CD4-positive, alpha-beta T cell (primary cell): ENCODE measurements at regions not wholly inside any gene's neighbourhood (a gene's known extent, or its start where the extent isn't known, plus 50 kb on each side); places are given as distances from the start of the nearest gene placed in this dataset.

Source experiments
- ATAC-seq: fragments of 200-7000 bp; cut with Tn5 transposase; one replicate; pipeline ENCODE4 v1.10.0; 2022; ENCODE audit warnings: mild to moderate bottlenecking; ENCODE audit not compliant: poor library complexity
- CTCF ChIA-PET: fragments of 350-600 bp; sonication (Branson Sonifier 250); formaldehyde crosslinking; loops from one replicate; lab custom pipeline; 2021; ENCODE audit warnings: antibody characterized with exemption, inconsistent platforms; lab: Charles Lee
- POLR2A ChIA-PET: fragments of 350-600 bp; sonication (Branson Sonifier 250); formaldehyde crosslinking; loops from one replicate; lab custom pipeline; 2021; ENCODE audit warnings: antibody characterized with exemption, inconsistent platforms; lab: Charles Lee
- DNase-seq, 14 experiments: peaks; one replicate each; pipeline ENCODE4 v3.0.0-alpha.2; 2013 to 2020; ENCODE audit warnings: mixed read lengths in 2 of 14
- H3K27ac ChIP-seq, 2 donors: one replicate each; pipeline versions ENCODE4 v1.5.1 to v1.7.0; 2013; ENCODE audit warnings: low read length in 2 of 2, low read depth in 1 of 2, mild to moderate bottlenecking in 1 of 2
- H3K27me3 ChIP-seq, 2 experiments: 1 replicate in 1 of 2; 2 replicates in 1 of 2; pipeline versions ENCODE4 v1.6.1 to v1.7.0; 2013; ENCODE audit warnings: low read length in 2 of 2, control low read depth in 1 of 2, mild to moderate bottlenecking in 1 of 2, moderate library complexity in 1 of 2; ENCODE audit not compliant: insufficient read depth in 2 of 2, control insufficient read depth in 1 of 2
- H3K36me3 ChIP-seq: one replicate; pipeline ENCODE4 v1.6.1; 2013; ENCODE audit warnings: low read length, control low read depth; ENCODE audit not compliant: insufficient read depth
- H3K4me1 ChIP-seq: one replicate; pipeline ENCODE4 v1.6.1; 2013; ENCODE audit warnings: low read length, control low read depth; ENCODE audit not compliant: insufficient read depth
- H3K4me3 ChIP-seq: one replicate; pipeline ENCODE4 v1.5.1; 2013; ENCODE audit warnings: mild to moderate bottlenecking, low read length, moderate library complexity
- H3K9me3 ChIP-seq, 2 experiments: 1 replicate in 1 of 2; 2 replicates in 1 of 2; pipeline versions ENCODE4 v1.6.1 to v1.7.0; 2013; ENCODE audit warnings: low read length in 2 of 2, mild to moderate bottlenecking in 2 of 2, control low read depth in 1 of 2, moderate library complexity in 1 of 2; ENCODE audit not compliant: control insufficient read depth in 1 of 2, insufficient read depth in 1 of 2
- H3K27ac Mint-ChIP-seq: one replicate; pipeline ENCODE4 v1.8.0; 2020; ENCODE audit warnings: mixed read lengths
- H3K27me3 Mint-ChIP-seq: one replicate; pipeline ENCODE4 v1.8.0; 2021; ENCODE audit warnings: mixed read lengths
- H3K36me3 Mint-ChIP-seq: one replicate; pipeline ENCODE4 v1.8.0; 2021; ENCODE audit warnings: low read depth, mixed read lengths
- H3K4me1 Mint-ChIP-seq: one replicate; pipeline ENCODE4 v1.8.0; 2021; ENCODE audit warnings: low read depth, mixed read lengths
- H3K4me3 Mint-ChIP-seq: one replicate; pipeline ENCODE4 v1.8.0; 2020; ENCODE audit warnings: mild to moderate bottlenecking, mixed read lengths
- H3K9me3 Mint-ChIP-seq: one replicate; pipeline ENCODE4 v1.8.0; 2020; ENCODE audit warnings: mixed read lengths
- intact Hi-C, 2 experiments: fragments of 100-400 bp; cut with DNase I in 1 of 2; cut with micrococcal nuclease in 1 of 2; formaldehyde crosslinking; loops; one replicate each; pipeline versions ENCODE4 v1.15.1 to v1.9.0; 2023 to 2025; cut with DNase I, micrococcal nuclease
- TF ChIP-seq, protein P1 (sequence below): fragments of 200-600 bp; IDR thresholded peaks from one replicate; pipeline ENCODE4 v1.8.0; 2022; ENCODE audit warnings: antibody characterized with exemption, mild to moderate bottlenecking

DNA sequence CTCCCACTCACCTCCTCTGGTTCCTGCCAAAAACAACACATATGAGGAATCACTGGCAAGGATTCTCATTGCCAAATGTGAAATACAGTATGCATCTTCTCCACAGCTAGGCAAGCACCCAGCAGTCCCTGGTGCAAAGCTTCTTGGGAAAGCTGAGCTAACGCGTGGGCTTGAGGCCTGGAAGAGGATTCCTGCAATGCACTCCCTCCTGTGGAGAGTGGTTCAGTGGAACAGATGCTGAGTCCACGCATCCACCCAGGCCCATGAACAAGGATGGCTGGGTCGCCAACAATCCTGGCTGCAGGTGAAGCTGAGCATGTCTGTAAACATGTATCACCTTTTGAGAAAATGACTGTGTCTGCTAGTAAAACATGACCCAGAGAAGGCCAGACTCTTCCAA, 113.2 kb upstream of the CHST15 start:
- H3K4me3 ChIP-seq, result no peak overlapping the region
- H3K4me3 Mint-ChIP-seq, result no peak overlapping the region
- intact Hi-C loops, result no loop called here
- CTCF ChIA-PET, result no interaction called here
- H3K36me3 ChIP-seq, result no peaks in the 10 kb centered on the region
- H3K27ac ChIP-seq, result no peak overlapping the region
- H3K4me1 Mint-ChIP-seq, result no peaks in the 10 kb centered on the region
- no peak for ATAC-seq
- no peaks in the 10 kb centered on the region for H3K27me3 Mint-ChIP-seq
- no peaks in the 10 kb centered on the region for H3K27me3 ChIP-seq
- TF ChIP-seq, protein P1, sequence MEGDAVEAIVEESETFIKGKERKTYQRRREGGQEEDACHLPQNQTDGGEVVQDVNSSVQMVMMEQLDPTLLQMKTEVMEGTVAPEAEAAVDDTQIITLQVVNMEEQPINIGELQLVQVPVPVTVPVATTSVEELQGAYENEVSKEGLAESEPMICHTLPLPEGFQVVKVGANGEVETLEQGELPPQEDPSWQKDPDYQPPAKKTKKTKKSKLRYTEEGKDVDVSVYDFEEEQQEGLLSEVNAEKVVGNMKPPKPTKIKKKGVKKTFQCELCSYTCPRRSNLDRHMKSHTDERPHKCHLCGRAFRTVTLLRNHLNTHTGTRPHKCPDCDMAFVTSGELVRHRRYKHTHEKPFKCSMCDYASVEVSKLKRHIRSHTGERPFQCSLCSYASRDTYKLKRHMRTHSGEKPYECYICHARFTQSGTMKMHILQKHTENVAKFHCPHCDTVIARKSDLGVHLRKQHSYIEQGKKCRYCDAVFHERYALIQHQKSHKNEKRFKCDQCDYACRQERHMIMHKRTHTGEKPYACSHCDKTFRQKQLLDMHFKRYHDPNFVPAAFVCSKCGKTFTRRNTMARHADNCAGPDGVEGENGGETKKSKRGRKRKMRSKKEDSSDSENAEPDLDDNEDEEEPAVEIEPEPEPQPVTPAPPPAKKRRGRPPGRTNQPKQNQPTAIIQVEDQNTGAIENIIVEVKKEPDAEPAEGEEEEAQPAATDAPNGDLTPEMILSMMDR, result no peak
- POLR2A ChIA-PET, result no interaction called here
- no peaks in the 10 kb centered on the region for H3K9me3 ChIP-seq
- no peaks in the 10 kb centered on the region for H3K36me3 Mint-ChIP-seq
- peaks cover 3% of the 10 kb centered on the region for H3K9me3 Mint-ChIP-seq
- no peaks in the 10 kb centered on the region for H3K4me1 ChIP-seq
- no peak overlapping the region for H3K27ac Mint-ChIP-seq
- DNase-seq, result no peak

DNA sequence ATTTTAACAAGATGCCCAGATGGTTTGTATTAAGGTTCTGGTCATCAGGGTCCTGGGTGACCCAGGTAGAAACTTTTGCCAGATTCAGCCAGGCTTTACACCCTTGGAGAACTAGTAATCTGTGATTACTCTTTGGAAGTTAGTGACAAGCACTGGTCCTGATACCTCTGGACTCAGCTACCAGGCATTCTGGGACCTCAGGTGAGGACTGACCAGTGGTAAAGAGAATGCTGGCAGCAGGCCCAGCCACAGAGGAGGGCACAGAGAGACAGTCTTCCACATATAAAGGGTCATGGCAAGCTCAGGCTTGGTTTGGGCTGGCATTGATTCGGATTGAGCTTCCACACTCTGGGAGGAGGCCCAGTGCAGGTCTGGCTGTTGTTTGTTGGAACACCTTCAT, 112.0 kb upstream of the CHST15 start:
- H3K27ac ChIP-seq, result no peak overlapping the region
- TF ChIP-seq, protein P1, result no peak
- no peak overlapping the region for H3K27ac Mint-ChIP-seq
- ATAC-seq, result no peak
- H3K27me3 ChIP-seq, result no peaks in the 10 kb centered on the region
- no peaks in the 10 kb centered on the region for H3K9me3 ChIP-seq
- no peaks in the 10 kb centered on the region for H3K27me3 Mint-ChIP-seq
- H3K4me3 ChIP-seq, result no peak overlapping the region
- H3K4me1 ChIP-seq, result no peaks in the 10 kb centered on the region
- ChIA-PET CTCF (no interaction called here), POLR2A (no interaction called here)
- H3K36me3 Mint-ChIP-seq, result no peaks in the 10 kb centered on the region
- no peak for DNase-seq
- intact Hi-C loops, result no loop called here
- H3K36me3 ChIP-seq, result no peaks in the 10 kb centered on the region
- H3K9me3 Mint-ChIP-seq, result peaks cover 3% of the 10 kb centered on the region
- no peak overlapping the region for H3K4me3 Mint-ChIP-seq
- H3K4me1 Mint-ChIP-seq, result no peaks in the 10 kb centered on the region

DNA sequence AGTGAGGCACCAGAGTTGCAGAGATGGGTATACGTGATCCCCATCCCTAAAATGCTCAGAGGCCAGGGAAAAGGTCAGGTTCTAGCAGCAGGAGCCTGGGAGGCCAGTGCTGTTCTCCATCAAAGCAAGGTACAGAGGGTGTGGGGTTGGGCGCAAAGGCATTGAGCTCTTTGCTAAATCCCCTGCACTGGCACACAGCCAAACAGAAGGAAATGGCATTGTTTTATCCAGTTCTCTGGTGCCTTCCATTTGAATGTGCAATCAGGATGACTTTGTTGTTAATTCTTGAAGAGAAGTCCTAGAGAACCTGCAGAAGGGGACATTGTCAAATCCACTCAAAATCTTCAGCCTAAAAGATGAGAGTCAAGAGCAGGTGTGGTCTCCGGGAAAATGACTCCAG, 111.3 kb upstream of the CHST15 start:
- CTCF ChIA-PET, result no interaction called here
- POLR2A ChIA-PET, result no interaction called here
- Histone ChIP-seq H3K4me1 (no peaks in the 10 kb centered on the region), H3K36me3 (no peaks in the 10 kb centered on the region), H3K4me3 (no peak overlapping the region), H3K27ac (no peak overlapping the region), H3K27me3 (no peaks in the 10 kb centered on the region), H3K9me3 (no peaks in the 10 kb centered on the region)
- Mint-ChIP-seq H3K4me1 (no peaks in the 10 kb centered on the region), H3K27me3 (no peaks in the 10 kb centered on the region), H3K4me3 (no peak overlapping the region), H3K36me3 (no peaks in the 10 kb centered on the region), H3K27ac (no peak overlapping the region), H3K9me3 (peaks cover 3% of the 10 kb centered on the region)
- intact Hi-C loops, result no loop called here
- ATAC-seq (no peak), DNase-seq (no peak)
- TF ChIP-seq, protein P1, result no peak
